Large intestine (tissue), 3 donors: ENCODE measurements at regions not wholly inside any gene's neighbourhood (a gene's known extent, or its start where the extent isn't known, plus 50 kb on each side); places are given as distances from the start of the nearest gene placed in this dataset.

Experiments used
- DNase-seq, 2 donors: peaks; one replicate each; pipeline versions ENCODE4 v3.0.0 to v3.0.0-alpha.2; 2013
- H3K27ac ChIP-seq: one replicate; pipeline ENCODE4 v1.5.1; 2013; ENCODE audit warnings: low read length
- H3K27me3 ChIP-seq: 2 replicates; pipeline ENCODE4 v1.6.1; 2013; ENCODE audit warnings: low read length; ENCODE audit not compliant: control insufficient read depth, insufficient read depth
- H3K36me3 ChIP-seq: 2 replicates; pipeline ENCODE4 v1.6.1; 2013; ENCODE audit warnings: low read length; ENCODE audit not compliant: control insufficient read depth, insufficient read depth
- H3K4me1 ChIP-seq: one replicate; pipeline ENCODE4 v1.6.1; 2013; ENCODE audit warnings: low read length; ENCODE audit not compliant: control insufficient read depth, insufficient read depth
- H3K4me3 ChIP-seq: one replicate; pipeline ENCODE4 v1.5.1; 2013; ENCODE audit warnings: low read length
- H3K9me3 ChIP-seq: one replicate; pipeline ENCODE4 v1.6.1; 2013; ENCODE audit warnings: mild to moderate bottlenecking, low read depth, low read length, moderate library complexity; ENCODE audit not compliant: control insufficient read depth
- WGBS: methylation state at CpG from one replicate; pipeline ENCODE4 v1.1.5; 2013; ENCODE audit warnings: low lambda C conversion rate; ENCODE audit not compliant: insufficient coverage; 5-methylcytosine and 5-hydroxymethylcytosine counted together

DNA sequence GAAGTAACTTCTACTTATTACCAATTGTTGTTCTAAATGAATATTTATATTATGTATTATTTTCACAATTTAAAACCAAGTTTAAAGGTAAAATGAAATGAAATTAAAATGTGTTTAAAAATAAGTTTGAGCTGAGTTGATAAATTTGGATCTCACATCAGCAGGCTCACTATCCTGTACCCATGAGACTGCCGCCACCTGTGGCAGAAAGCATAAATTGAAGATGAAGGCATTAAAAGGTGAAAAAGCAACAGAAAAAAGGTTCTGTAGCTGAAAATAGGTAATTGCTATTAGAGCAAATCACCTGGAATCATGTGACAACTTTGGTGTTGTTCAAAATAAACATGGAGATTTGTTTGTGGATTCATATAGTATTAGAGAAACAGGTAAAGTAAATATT, 133.0 kb upstream of the CADM2 start:
- no peaks in the 10 kb centered on the region for H3K27me3 ChIP-seq
- no peaks in the 10 kb centered on the region for H3K36me3 ChIP-seq
- WGBS, result 89% methylated on average over 1 of the region's 1 CpG
- DNase-seq, result no peak
- H3K4me1 ChIP-seq, result no peaks in the 10 kb centered on the region
- no peak overlapping the region for H3K4me3 ChIP-seq
- no peaks in the 10 kb centered on the region for H3K9me3 ChIP-seq
- H3K27ac ChIP-seq, result no peak overlapping the region

DNA sequence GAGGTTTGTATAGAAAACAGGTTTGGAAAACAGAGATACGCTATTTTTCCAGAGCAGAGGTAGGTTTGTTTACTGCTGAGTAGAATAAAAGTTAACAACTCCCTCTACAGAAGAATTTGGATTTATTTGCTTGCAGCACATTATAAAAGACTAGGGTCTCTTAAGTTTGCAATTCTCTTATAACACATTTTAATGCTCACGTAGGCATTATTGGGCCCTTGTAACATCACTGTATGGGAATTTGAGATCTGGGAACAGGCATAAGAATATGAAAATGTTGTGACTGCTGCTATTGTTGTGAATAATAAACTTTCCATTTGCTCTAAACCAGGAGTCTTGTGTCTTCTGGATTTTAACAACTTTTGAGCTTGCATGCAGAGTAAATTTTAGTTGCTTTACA, 128.3 kb upstream of the CADM2 start:
- no peak overlapping the region for H3K27ac ChIP-seq
- no peaks in the 10 kb centered on the region for H3K9me3 ChIP-seq
- no peaks in the 10 kb centered on the region for H3K27me3 ChIP-seq
- no peaks in the 10 kb centered on the region for H3K36me3 ChIP-seq
- DNase-seq, result no peak
- H3K4me3 ChIP-seq, result no peak overlapping the region
- WGBS, result 80% methylated on average over 1 of the region's 2 CpGs
- no peaks in the 10 kb centered on the region for H3K4me1 ChIP-seq

DNA sequence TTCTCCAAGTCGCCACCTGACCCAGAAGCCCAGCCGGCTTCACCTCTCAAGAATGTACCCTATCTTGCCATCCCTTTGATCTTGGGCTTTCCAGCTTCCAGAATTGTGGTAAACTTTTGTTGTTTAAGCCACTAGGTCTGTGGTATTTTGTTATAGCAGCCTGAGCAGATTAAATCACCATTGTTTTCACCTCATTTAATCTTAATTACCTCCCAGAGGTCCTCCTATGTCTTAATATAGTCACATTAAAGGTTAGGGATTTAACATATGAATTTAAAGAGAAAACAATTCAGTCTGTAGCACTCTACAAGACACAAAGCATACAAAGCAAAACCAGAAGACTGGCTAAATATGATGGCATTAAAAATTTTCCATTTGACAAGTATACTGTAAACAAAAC, 123.4 kb upstream of the CADM2 start:
- no CpG with 5 or more reads among the region's 2 CpGs for WGBS
- H3K27me3 ChIP-seq, result no peaks in the 10 kb centered on the region
- no peaks in the 10 kb centered on the region for H3K36me3 ChIP-seq
- no peak overlapping the region for H3K4me3 ChIP-seq
- H3K27ac ChIP-seq, result no peak overlapping the region
- H3K4me1 ChIP-seq, result no peaks in the 10 kb centered on the region
- no peak for DNase-seq
- H3K9me3 ChIP-seq, result no peaks in the 10 kb centered on the region

DNA sequence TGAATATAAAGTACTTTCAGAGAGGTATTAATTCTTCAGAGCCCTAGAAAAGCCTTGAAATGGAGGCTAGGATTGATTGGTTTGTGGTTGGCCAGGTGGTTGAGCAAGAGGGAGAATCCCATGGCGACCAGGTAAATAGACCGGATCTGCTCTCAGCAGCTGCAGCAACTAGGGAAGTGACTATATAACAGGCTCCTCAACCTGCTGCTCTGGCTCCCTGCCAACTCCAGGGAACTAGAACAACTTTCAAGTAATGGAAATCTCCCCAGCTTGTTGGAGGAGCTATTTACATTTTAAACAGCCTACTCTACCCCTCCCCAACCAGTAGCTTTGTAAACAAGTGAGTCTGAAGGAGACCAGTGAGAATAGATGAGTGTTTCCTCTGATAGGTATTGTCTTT, 121.8 kb upstream of the CADM2 start:
- DNase-seq, result no peak
- no CpG with 5 or more reads among the region's 2 CpGs for WGBS
- Histone ChIP-seq H3K27me3 (no peaks in the 10 kb centered on the region), H3K9me3 (no peaks in the 10 kb centered on the region), H3K4me1 (no peaks in the 10 kb centered on the region), H3K27ac (no peak overlapping the region), H3K4me3 (no peak overlapping the region), H3K36me3 (no peaks in the 10 kb centered on the region)

DNA sequence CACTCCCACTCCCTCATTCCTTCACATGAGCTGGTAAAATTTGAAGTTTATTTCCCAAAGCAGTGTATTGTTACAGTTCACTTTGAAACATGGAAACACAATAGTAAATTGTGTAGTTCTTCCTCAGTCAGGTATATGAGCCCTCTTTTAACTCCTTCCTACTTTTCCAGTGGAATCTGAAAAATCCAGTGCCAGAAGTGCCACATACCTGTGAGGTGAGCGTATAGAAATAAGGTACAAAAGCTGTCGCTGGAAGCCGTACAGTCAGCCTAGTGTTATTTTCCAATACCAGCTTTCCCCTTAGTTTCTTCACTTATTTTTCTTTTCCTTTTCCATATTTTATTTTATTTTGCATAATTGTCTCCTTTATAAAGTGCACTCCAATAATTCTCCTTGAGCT, 81.7 kb upstream of the CADM2 start:
- no peaks in the 10 kb centered on the region for H3K36me3 ChIP-seq
- no peak for DNase-seq
- H3K27ac ChIP-seq, result no peak overlapping the region
- H3K9me3 ChIP-seq, result no peaks in the 10 kb centered on the region
- no peaks in the 10 kb centered on the region for H3K4me1 ChIP-seq
- H3K27me3 ChIP-seq, result no peaks in the 10 kb centered on the region
- H3K4me3 ChIP-seq, result no peak overlapping the region
- WGBS, result 100% methylated on average over 2 of the region's 3 CpGs

DNA sequence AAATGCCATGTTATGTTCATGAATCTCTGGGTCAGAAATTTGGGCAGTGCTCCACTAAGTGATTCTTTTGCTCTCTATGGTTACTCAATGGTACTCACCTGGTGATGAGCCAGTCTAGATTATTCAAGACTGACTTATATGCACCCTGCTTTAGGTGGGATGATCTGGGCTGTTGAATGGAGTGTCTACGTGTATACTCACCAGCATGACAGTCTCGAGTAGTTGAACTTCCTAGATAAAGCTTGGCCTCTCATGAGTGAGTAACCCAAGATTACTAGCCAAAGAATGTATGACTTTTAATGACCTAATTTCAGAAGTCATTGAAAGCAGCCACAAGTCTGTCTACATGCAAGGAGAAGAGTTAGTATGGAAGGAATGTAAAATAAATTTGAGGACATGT, 77.5 kb upstream of the CADM2 start:
- Histone ChIP-seq H3K9me3 (no peaks in the 10 kb centered on the region), H3K4me1 (no peaks in the 10 kb centered on the region), H3K27me3 (no peaks in the 10 kb centered on the region), H3K4me3 (no peak overlapping the region), H3K27ac (no peak overlapping the region), H3K36me3 (no peaks in the 10 kb centered on the region)
- WGBS, result 100% methylated on average over 1 of the region's 2 CpGs
- no peak for DNase-seq

DNA sequence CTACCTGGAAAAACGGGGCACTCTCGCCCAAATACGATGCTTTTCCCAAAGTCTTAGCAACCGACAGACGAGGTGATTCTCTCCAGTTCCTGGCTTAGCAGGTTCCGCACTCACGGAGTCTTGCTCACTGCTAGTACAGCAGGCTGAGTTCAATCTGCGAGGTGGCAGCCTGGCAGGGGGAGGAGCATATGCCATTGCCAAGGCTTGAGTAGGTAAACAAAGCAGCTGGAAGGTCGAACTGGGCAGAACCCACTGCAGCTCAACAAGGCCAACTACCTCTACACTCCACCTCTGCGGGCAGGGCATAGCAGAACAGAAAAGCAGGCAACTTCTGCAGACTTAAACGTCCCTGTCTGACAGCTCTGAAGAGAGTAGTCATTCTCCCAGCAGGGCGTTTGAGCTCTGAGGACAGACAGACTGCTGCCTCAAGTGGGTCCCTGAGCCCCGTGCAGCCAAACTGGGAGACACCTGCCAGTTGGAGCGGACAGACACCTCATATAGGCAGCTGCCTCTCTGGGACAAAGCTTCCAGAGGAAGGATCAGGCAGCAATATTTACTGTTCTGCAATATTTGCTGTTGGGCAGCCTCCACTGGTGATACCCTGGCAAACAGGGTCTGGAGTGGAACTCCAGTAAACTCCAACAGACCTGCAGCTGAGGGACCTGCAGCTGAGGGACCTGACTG, 73.4 kb upstream of the CADM2 start:
- Histone ChIP-seq H3K9me3 (no peaks in the 10 kb centered on the region), H3K4me1 (no peaks in the 10 kb centered on the region), H3K27me3 (no peaks in the 10 kb centered on the region), H3K27ac (no peak overlapping the region), H3K4me3 (no peak overlapping the region), H3K36me3 (no peaks in the 10 kb centered on the region)
- WGBS, result no CpG with 5 or more reads among the region's 14 CpGs
- no peak for DNase-seq

DNA sequence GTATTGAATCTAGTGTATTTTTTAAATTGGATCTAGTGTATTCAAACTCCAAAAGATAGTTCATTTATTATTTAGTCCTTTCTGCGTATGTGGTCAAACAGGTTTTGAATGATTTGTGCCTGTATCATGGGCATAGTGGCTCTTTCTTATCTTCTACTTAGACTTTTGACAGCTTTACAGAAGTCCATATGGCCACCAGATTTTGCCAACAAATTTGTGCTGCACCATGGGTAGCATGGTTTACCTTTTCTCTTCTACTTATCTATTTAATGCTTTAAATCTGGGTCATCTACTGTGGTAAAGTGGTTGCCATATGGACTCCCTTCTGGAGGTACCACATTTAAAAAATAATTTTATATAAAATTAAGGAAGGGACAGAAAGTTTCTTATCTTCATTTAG, 66.9 kb upstream of the CADM2 start:
- no peaks in the 10 kb centered on the region for H3K36me3 ChIP-seq
- no peaks in the 10 kb centered on the region for H3K27me3 ChIP-seq
- no peak for DNase-seq
- H3K27ac ChIP-seq, result no peak overlapping the region
- no peaks in the 10 kb centered on the region for H3K4me1 ChIP-seq
- H3K4me3 ChIP-seq, result no peak overlapping the region
- no CpG with 5 or more reads among the region's 1 CpG for WGBS
- H3K9me3 ChIP-seq, result no peaks in the 10 kb centered on the region

DNA sequence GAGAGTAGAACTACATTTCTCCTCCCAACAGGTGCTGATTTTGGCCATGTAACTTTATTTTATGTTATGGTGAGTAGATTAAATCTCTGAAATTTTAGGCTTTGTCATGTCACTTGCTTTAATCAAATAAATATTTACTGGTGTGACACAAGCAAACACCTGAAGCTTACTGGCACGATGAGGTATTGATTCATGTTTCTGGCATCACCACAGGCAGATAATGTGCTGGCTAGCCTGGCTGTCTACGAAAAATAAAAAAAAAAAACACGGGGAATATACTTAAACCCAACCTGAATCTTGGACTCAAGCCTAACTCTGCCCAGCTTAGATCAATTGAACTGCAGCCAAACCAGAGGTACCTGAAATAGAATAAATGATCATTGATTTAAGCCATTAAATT, 65.6 kb upstream of the CADM2 start:
- WGBS, result 67% methylated on average over 1 of the region's 3 CpGs
- Histone ChIP-seq H3K4me1 (no peaks in the 10 kb centered on the region), H3K36me3 (no peaks in the 10 kb centered on the region), H3K9me3 (peaks cover 11% of the 10 kb centered on the region), H3K27ac (no peak overlapping the region), H3K4me3 (no peak overlapping the region), H3K27me3 (no peaks in the 10 kb centered on the region)
- no peak for DNase-seq

DNA sequence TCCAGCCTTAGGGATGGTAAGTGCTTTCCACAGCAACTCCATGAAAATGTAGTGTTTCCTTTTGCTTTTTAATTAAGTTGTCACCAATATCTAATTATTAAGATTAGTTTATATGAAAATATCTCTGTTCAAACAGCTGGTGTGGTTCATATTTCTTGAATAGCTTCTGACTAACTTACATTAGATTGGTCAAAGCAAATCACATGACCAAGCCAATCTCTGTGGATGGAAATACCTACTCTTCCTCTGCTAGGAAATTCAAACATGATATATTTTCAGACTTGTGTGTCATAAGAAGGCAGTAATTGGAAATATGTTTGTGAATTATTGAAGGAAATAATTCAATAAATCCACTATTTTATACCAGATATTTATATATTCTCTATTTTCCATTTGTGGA, 54.6 kb upstream of the CADM2 start:
- H3K4me1 ChIP-seq, result no peaks in the 10 kb centered on the region
- H3K36me3 ChIP-seq, result no peaks in the 10 kb centered on the region
- no peak for DNase-seq
- H3K9me3 ChIP-seq, result peaks cover 13% of the 10 kb centered on the region
- no peaks in the 10 kb centered on the region for H3K27me3 ChIP-seq
- no peak overlapping the region for H3K27ac ChIP-seq
- H3K4me3 ChIP-seq, result no peak overlapping the region

DNA sequence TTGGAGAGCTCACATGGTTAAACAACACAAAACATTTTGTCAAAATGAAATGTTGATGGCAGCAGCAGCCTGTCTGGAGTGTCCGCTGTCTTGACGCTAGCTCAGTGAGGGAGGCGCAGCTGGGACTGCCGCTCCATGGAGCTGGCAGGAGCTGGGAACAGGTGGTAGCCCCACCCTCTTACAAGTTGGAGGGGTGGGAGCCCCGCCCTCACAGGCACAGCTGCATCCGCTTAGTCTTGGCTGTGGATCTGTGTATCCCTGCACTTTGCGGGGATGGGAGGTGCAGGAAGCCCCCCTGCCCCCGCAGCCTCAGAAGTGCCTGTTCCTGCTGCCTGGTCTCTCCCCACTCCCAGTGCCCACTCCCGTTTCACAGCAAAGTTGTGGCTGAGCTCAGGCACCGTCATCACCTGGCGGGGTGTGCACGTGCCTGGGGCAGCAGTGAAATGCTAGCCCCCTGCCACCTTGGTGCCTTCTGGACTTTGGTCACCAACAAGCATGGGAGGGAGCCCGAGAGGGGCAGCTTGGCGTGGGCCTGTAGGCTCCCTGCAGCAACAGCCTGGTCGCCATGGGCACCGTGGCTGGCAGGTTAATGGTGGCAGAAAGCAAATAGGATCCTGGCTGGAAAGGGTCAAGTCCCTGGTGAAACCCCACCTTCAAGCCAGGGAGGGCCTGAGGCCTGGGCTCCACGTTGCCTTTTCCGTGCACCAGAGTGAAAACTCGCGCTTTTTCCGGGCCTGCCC, 53.8 kb upstream of the CADM2 start:
- WGBS, result no CpG with 5 or more reads among the region's 21 CpGs
- Histone ChIP-seq H3K27me3 (no peaks in the 10 kb centered on the region), H3K4me3 (no peak overlapping the region), H3K9me3 (peaks cover 13% of the 10 kb centered on the region), H3K27ac (no peak overlapping the region), H3K36me3 (no peaks in the 10 kb centered on the region), H3K4me1 (no peaks in the 10 kb centered on the region)
- DNase-seq, result no peak
